Rectal smooth muscle tissue (tissue), 1 donor: ENCODE measurements at regions not wholly inside any gene's neighbourhood (a gene's known extent, or its start where the extent isn't known, plus 50 kb on each side); places are given as distances from the start of the nearest gene placed in this dataset.
"Not testable (repeated sequence)": the region's sequence is repeated elsewhere in the genome, so short reads cannot be mapped to it uniquely, and the experiment has no call there.

Experiments used
- H3K27ac ChIP-seq: one replicate; pipeline ENCODE4 v1.7.0; 2013; ENCODE audit warnings: low read depth, low read length, inconsistent platforms
- H3K27me3 ChIP-seq: one replicate; pipeline ENCODE4 v1.7.0; 2013; ENCODE audit warnings: low read length; ENCODE audit not compliant: control insufficient read depth, insufficient read depth
- H3K36me3 ChIP-seq: one replicate; pipeline ENCODE4 v1.7.0; 2013; ENCODE audit warnings: low read length; ENCODE audit not compliant: control insufficient read depth, insufficient read depth
- H3K4me1 ChIP-seq: one replicate; pipeline ENCODE4 v1.7.0; 2013; ENCODE audit warnings: low read length; ENCODE audit not compliant: control insufficient read depth, insufficient read depth
- H3K4me3 ChIP-seq: one replicate; pipeline ENCODE4 v1.7.0; 2013; ENCODE audit warnings: low read length
- H3K9ac ChIP-seq: one replicate; pipeline ENCODE4 v1.7.0; 2013; ENCODE audit warnings: low read length

DNA sequence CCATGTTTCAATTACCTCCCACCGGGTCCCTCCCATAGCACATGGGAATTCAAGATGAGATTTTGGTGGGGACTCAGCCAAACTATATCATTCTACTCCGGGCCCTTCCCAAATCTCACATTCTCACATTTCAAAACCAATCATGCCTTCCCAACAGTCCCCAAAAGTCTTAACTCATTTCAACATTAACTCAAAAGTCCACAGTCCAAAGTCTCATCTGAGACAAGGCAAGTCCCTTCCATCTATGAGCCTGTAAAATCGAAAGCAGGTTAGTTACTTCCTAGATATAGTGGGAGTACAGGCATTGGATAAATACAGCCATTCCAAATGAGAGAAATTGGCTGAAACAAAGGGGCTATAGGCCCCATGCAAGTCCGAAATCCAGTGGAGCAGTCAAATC is 188.1 kb downstream of the SQOR start:
- not testable (repeated sequence) for H3K4me3 ChIP-seq, H3K4me1 ChIP-seq, H3K36me3 ChIP-seq, H3K9ac ChIP-seq, H3K27me3 ChIP-seq, H3K27ac ChIP-seq

DNA sequence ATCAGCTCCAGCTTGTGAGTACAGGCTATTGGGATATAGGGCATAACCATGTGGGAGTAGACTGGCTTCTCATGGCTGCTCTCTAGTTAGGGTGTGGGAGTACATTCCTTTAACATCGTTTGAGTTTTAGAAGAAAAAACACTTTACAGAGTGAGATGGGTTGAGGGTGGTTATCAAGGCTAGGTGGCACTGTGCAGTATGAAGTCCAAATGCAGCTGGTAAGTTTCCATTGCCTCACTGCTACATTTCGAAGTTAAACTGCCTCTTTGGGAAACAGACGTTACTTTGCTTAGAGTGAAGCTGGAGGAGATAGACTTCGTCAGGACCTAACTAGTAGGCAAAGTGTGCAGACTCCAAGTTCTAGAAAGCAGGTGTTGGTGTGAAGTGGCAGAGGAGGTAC is 192.4 kb downstream of the SQOR start:
- no peak overlapping the region for H3K27ac ChIP-seq
- no peaks in the 10 kb centered on the region for H3K4me1 ChIP-seq
- no peak overlapping the region for H3K9ac ChIP-seq
- H3K27me3 ChIP-seq = no peaks in the 10 kb centered on the region
- no peak overlapping the region for H3K4me3 ChIP-seq
- H3K36me3 ChIP-seq = no peaks in the 10 kb centered on the region

DNA sequence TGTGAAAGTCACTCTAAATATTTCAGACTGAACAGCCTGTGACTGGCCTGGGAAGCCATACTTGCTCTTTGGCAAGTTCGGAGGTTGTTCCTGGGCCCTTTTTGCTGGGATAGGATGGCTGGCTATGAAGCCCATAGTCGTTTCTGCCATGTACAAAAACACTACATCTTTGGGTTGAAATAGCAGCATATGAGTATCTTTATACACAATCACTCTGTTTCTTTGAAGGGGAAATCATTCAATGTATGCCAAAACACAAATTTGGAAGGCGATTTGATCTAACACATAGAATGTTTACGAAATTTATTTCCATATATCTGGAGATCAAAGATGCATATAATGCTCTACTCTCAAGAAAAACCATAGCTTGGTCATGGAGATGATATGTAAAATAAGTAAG is 192.9 kb downstream of the SQOR start:
- Histone ChIP-seq H3K4me3 (no peak overlapping the region), H3K4me1 (no peaks in the 10 kb centered on the region), H3K27ac (no peak overlapping the region), H3K36me3 (no peaks in the 10 kb centered on the region), H3K27me3 (no peaks in the 10 kb centered on the region), H3K9ac (no peak overlapping the region)

DNA sequence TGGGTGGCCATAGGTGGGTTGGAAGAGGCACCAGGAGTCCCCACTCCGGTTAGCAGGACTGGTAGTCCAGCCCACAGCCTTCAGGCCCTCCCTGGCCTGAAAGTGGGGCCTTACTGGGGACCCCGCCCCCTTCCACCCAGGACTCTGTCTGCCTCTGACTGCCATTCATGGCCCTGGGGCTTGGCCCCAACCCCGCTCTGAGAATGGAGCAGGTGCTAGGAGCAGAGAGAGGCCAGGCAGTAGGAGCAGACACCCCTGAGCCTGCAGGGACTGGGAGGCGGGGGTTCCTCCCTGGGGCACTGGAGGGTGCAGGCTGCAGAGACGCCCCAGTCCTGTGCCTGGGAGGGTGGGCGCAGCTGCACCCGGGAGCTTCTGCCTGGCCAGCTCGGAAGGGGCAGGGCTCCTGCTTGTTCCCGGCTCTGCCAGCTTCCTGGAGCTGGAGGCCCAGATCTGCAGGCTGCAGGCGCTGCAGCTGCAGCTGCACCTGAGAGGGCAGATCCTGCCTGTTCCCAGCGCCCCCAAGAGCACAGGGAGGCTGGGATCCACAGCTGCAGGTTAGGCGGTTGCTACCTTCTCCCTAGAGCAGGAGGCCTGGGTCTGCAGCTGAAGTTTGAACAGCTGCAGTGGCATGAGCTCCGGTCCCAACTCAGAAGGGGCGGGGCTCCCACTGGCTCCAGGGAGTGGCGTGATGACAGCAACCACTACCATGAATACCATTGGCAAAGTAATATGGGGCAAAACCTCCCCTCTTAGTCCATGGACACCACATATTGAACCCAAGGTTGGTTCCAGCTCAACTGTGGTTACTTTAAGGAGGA is 194.7 kb downstream of the SQOR start:
- no peak overlapping the region for H3K4me3 ChIP-seq

DNA sequence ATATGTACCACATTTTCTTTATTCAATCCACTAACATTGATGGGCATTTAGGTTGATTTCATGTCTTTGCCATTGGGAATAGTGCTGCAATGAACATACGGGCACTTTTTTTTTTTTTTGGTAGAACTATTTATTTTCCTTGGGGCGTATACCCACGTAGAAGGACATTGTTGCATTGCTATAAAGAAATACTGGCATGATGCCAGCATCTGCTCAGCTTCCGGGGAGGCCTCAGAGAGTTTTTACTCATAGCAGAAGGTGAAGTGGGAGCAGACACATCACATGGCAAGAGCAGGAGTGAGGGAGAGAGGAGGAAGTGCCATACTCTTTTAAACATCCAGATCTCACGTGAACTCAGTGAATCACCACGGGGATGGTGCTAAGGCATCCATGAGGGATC is 197.0 kb downstream of the SQOR start:
- Histone ChIP-seq H3K4me1 (no peaks in the 10 kb centered on the region), H3K9ac (no peak overlapping the region), H3K36me3 (no peaks in the 10 kb centered on the region), H3K4me3 (no peak overlapping the region), H3K27me3 (no peaks in the 10 kb centered on the region), H3K27ac (no peak overlapping the region)

More for the DNA sequence above, 194.7 kb downstream of the SQOR start:
- Histone ChIP-seq H3K27ac (no peak overlapping the region), H3K9ac (no peak overlapping the region), H3K36me3 (no peaks in the 10 kb centered on the region), H3K4me1 (no peaks in the 10 kb centered on the region), H3K27me3 (no peaks in the 10 kb centered on the region)

DNA sequence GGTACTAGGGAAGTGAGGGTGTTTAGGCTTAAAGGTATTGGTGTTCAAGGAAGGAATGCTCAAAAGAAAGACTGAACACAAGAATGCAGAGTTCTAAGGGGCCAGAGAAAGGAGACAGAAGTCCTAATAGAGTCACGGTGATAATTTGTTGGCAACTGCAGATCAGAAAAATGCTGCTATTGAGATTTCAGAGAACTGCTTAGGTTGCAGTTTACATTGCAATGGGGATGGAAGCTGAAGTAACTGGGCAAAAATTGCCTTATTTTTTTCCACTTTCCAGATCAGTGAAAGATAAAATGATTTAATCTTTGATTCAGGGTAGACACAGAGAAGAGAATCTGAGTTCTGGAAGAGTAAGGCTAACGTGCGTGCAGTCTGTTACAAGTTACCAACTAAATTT is 199.8 kb downstream of the SQOR start:
- Histone ChIP-seq H3K27me3 (no peaks in the 10 kb centered on the region), H3K9ac (no peak overlapping the region), H3K27ac (no peak overlapping the region), H3K36me3 (no peaks in the 10 kb centered on the region), H3K4me1 (no peaks in the 10 kb centered on the region), H3K4me3 (no peak overlapping the region)

DNA sequence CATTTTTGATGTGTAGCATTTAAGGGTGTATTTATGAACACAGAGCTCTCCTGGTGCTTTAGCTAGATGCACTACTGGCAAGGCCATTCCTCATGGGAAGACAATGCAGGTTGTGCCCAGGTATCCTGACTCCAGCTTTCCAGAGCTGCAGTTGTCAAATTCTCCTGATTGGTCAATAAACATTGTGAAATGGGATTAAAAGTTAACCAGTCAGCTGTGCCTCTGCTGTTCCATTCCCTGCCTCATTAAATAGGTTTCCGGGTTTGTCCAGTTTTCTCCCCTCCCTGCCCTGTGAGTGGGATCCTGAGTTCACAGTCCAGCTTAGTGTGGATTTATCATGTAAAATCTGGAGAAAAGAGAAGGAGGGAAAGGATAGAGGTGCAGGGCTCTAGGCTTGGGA is 207.3 kb downstream of the SQOR start:
- Histone ChIP-seq H3K4me3 (no peak overlapping the region), H3K27ac (no peak overlapping the region), H3K4me1 (no peaks in the 10 kb centered on the region), H3K36me3 (no peaks in the 10 kb centered on the region), H3K27me3 (no peaks in the 10 kb centered on the region), H3K9ac (no peak overlapping the region)

DNA sequence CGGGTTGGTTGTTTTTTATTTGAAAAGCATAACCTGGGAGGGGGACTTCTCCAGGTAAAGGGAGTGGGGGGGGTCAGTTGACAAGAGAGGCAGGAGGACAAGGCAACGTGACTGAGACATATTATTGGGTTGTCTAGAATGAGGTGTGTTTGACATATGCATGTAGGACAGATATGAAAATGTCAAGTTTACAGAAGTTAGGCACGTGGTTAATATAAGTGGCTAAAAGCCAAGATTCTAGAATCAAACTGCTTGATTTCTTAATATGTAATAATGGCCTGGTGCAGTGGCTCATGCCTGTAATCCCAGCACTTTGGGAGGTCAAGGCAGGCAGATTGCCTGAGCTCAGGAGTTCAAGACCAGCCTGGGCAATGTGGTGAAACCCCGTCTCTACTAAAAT is 212.8 kb downstream of the SQOR start:
- Histone ChIP-seq H3K27ac (no peak overlapping the region), H3K27me3 (no peaks in the 10 kb centered on the region), H3K36me3 (no peaks in the 10 kb centered on the region), H3K4me1 (no peaks in the 10 kb centered on the region), H3K9ac (no peak overlapping the region), H3K4me3 (no peak overlapping the region)

DNA sequence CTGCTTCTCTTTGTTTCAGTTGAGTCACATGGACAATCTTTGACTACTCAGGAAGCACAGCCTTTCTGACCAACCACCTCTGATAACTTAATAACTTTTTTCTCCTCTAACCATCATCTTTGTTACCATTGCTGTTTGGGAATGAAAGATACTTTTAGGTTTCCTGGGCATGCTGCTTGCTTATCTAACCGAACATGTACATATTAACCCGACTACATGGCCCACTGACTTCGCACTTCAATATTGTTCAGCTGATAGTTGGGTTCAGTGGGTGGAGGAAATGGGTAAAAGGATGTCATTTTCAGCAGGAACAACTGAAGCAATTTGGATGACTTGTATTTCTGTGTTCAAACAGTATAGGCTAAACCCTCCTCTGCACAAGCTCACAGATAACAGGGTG is 214.3 kb downstream of the SQOR start:
- Histone ChIP-seq H3K27me3 (no peaks in the 10 kb centered on the region), H3K27ac (no peak overlapping the region), H3K4me3 (no peak overlapping the region), H3K4me1 (no peaks in the 10 kb centered on the region), H3K36me3 (no peaks in the 10 kb centered on the region), H3K9ac (no peak overlapping the region)

DNA sequence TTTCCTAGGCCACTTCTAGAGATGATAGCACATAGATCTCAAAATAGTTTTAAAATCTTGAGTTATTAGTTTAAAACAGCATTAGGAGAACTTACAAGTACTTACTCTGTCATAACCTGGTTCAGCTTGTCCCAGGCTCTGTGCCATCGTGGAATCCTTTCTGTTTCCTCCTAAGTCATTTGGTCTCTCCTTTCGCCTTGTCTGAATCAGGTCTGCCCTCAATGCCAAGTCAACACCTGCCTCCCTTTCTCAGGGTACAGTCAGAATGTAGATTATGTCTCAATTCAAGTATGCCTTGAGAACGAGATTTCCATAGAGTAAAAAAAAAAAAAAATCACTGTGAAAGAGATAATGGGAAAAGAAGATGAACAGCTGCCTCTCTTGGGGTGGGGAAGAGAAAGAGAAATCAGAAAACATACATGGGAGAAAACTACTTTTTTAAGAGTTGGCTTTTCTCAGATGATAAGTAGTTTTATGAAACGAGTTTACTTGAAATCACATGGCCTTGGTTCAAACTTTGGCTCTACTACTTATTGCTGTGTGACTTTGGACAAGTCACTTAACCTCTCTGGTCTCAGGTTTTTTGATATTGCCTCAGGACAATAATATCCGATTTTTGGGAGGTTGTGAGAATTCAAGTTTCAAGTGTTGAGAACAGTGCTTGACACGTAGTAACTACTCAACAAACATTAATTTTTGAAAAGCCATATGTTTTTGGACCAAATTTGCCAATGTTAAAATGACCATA is 219.8 kb downstream of the SQOR start:
- H3K36me3 ChIP-seq = no peaks in the 10 kb centered on the region
- no peak overlapping the region for H3K9ac ChIP-seq
- no peaks in the 10 kb centered on the region for H3K4me1 ChIP-seq
- no peaks in the 10 kb centered on the region for H3K27me3 ChIP-seq
- no peak overlapping the region for H3K4me3 ChIP-seq
- H3K27ac ChIP-seq = no peak overlapping the region

DNA sequence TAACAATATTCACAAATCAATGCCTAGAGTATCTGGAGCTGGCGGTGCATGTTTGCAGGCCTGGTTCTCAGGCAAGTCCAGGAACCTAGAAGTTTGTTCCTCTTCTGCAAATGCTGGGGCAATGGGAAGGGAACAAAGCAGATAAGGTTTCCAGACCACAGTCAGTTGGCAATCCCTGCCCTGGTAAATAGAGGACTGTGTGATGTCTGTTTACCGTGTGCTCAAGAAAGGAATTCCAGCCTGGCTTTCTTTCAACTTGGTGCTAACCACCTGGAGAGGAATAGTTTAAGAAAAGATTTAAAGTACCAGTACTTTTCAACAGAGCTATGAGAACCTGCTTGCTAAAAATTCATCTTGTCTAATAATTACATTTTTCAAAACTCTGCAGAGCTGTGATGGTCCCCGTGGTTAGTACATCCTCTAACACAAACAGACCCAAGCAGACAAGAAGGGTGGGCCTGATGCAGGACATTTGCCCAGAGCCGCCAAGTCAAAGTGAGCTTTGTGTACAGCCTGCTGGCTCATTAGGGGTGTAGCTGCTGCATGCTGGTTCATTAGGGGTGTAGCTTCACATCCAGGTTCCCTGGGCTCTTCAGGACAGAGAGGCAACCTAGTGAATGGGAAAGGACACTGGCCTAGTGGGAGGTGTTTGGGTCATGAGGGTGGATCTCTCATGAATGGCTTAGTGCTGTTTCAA is 220.5 kb downstream of the SQOR start:
- Histone ChIP-seq H3K27me3 (no peaks in the 10 kb centered on the region), H3K36me3 (no peaks in the 10 kb centered on the region), H3K4me1 (no peaks in the 10 kb centered on the region), H3K27ac (no peak overlapping the region), H3K9ac (no peak overlapping the region), H3K4me3 (no peak overlapping the region)

DNA sequence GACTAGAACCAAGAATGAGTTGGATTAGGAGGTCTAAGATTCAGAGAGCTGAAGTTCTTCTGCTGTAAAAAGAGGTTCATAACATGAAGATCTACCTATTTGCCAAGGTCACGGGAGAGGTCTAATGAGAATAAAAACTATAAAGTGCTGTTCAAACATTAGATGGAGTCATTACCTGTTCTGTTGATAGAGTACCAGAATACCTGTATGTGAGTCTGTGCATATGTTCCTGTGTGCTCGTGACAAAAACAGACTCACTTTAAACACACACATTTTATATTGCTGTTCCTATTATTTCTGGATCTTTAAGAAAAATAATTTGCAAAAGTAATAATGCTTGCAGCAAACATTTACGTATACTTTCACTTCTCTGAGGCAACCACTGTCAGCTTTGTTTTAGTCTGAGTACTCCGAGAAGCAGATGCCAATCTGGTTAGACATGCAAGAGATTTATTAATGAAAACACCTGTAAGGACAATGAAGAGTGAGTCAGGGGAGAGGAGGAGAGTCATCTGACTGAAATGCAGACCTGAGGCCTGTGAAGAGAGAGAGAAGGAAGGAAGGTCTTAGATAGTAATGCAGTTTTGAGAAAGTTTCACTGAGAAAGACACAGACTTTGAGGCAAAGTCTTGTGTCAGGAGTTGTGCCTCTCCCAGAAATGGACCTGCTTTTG is 221.2 kb downstream of the SQOR start:
- Histone ChIP-seq H3K27ac (no peak overlapping the region), H3K4me3 (no peak overlapping the region), H3K36me3 (no peaks in the 10 kb centered on the region), H3K9ac (no peak overlapping the region), H3K27me3 (no peaks in the 10 kb centered on the region), H3K4me1 (no peaks in the 10 kb centered on the region)
